ENCODE measurements at regions not wholly inside any gene's neighbourhood (a gene's known extent, or its start where the extent isn't known, plus 50 kb on each side); places are given as distances from the start of the nearest gene placed in this dataset.

- TF ChIP-seq POLR2AphosphoS5 (IDR thresholded peaks at IDR 0.05), result no peak
- TF ChIP-seq, protein P1, sequence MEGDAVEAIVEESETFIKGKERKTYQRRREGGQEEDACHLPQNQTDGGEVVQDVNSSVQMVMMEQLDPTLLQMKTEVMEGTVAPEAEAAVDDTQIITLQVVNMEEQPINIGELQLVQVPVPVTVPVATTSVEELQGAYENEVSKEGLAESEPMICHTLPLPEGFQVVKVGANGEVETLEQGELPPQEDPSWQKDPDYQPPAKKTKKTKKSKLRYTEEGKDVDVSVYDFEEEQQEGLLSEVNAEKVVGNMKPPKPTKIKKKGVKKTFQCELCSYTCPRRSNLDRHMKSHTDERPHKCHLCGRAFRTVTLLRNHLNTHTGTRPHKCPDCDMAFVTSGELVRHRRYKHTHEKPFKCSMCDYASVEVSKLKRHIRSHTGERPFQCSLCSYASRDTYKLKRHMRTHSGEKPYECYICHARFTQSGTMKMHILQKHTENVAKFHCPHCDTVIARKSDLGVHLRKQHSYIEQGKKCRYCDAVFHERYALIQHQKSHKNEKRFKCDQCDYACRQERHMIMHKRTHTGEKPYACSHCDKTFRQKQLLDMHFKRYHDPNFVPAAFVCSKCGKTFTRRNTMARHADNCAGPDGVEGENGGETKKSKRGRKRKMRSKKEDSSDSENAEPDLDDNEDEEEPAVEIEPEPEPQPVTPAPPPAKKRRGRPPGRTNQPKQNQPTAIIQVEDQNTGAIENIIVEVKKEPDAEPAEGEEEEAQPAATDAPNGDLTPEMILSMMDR (IDR thresholded peaks at IDR 0.05), result no peak
- no peak for TF ChIP-seq EP300 (IDR thresholded peaks at IDR 0.05)
Measured at GRCh38 chr3:15876669-15877068, 78.9 kb upstream of the ANKRD28 start.
